GM23338 (cell line): ENCODE measurements at regions not wholly inside any gene's neighbourhood (a gene's known extent, or its start where the extent isn't known, plus 50 kb on each side); places are given as distances from the start of the nearest gene placed in this dataset.
A peak's percentile ranks its signal among the peaks of the same experiment; 100 is the strongest.

Source experiments
- ATAC-seq: fragments of 200-7000 bp; cut with Tn5 transposase; 3 replicates; pipeline ENCODE4 v1.9.1; 2020
- DNase-seq: peaks from one replicate; pipeline ENCODE4 v3.0.0-alpha.2; 2015; ENCODE audit warnings: low spot score
- H2AFZ ChIP-seq: fragments of 200-600 bp; sonication (generic); 2 replicates; pipeline ENCODE4 v1.8.0; 2016; ENCODE audit warnings: antibody characterized with exemption, mild to moderate bottlenecking, moderate library complexity
- H3F3A ChIP-seq: fragments of 200-600 bp; sonication (generic); replicated peaks from 2 replicates; pipeline ENCODE4 v1.8.0; 2017; ENCODE audit warnings: antibody characterized with exemption, mixed run types, low read depth
- H3K27ac ChIP-seq: fragments of 200-600 bp; sonication (generic); 2 replicates; pipeline ENCODE4 v1.6.1; 2016; ENCODE audit warnings: low read depth
- H3K27me3 ChIP-seq: fragments of 200-600 bp; sonication (generic); 2 replicates; pipeline ENCODE4 v1.8.0; 2016; ENCODE audit warnings: mild to moderate bottlenecking, mixed run types, moderate library complexity; ENCODE audit not compliant: insufficient read depth
- H3K36me3 ChIP-seq: fragments of 200-600 bp; sonication (generic); 2 replicates; pipeline ENCODE4 v1.8.0; 2016; ENCODE audit warnings: mild to moderate bottlenecking; ENCODE audit not compliant: insufficient read depth
- H3K4me1 ChIP-seq: fragments of 200-600 bp; sonication (generic); 2 replicates; pipeline ENCODE4 v1.8.0; 2016; ENCODE audit warnings: mild to moderate bottlenecking, moderate library complexity; ENCODE audit not compliant: insufficient read depth
- H3K4me2 ChIP-seq: fragments of 200-600 bp; sonication (generic); 2 replicates; pipeline ENCODE4 v1.7.1; 2017; ENCODE audit warnings: mixed run types
- H3K4me3 ChIP-seq: fragments of 200-600 bp; sonication (generic); 2 replicates; pipeline ENCODE4 v1.6.1; 2016; ENCODE audit warnings: mixed run types
- H3K79me2 ChIP-seq: fragments of 200-600 bp; sonication (generic); replicated peaks from 2 replicates; pipeline ENCODE4 v1.8.0; 2017; ENCODE audit warnings: mild to moderate bottlenecking; ENCODE audit not compliant: insufficient read depth
- H3K9me2 ChIP-seq: fragments of 200-600 bp; sonication (generic); 2 replicates; pipeline ENCODE4 v1.8.0; 2017; ENCODE audit not compliant: insufficient read depth
- H4K20me1 ChIP-seq: fragments of 200-600 bp; sonication (generic); replicated peaks from 2 replicates; pipeline ENCODE4 v1.8.0; 2017; ENCODE audit warnings: mild to moderate bottlenecking; ENCODE audit not compliant: insufficient read depth
- H3K27ac Mint-ChIP-seq: 2 replicates; pipeline ENCODE4 v1.8.0; 2020; ENCODE audit warnings: inconsistent platforms, mild to moderate bottlenecking, moderate library complexity, mixed read lengths
- H3K27me3 Mint-ChIP-seq: 3 replicates; pipeline ENCODE4 v1.8.0; 2022; ENCODE audit warnings: low read depth, mild to moderate bottlenecking, moderate library complexity, mixed read lengths, inconsistent platforms; ENCODE audit not compliant: insufficient read depth, poor library complexity
- H3K36me3 Mint-ChIP-seq: 3 replicates; pipeline ENCODE4 v1.8.0; 2021; ENCODE audit warnings: low read depth, mild to moderate bottlenecking, inconsistent platforms, moderate library complexity, mixed read lengths
- H3K4me1 Mint-ChIP-seq: 3 replicates; pipeline ENCODE4 v1.8.0; 2020; ENCODE audit warnings: mild to moderate bottlenecking, inconsistent platforms, mixed read lengths
- H3K4me3 Mint-ChIP-seq: 3 replicates; pipeline ENCODE4 v1.8.0; 2021; ENCODE audit warnings: moderate library complexity, mild to moderate bottlenecking, inconsistent platforms, mixed read lengths
- H3K9me3 Mint-ChIP-seq: 3 replicates; pipeline ENCODE4 v1.8.0; 2020; ENCODE audit warnings: moderate library complexity, mild to moderate bottlenecking, inconsistent platforms, mixed read lengths
- CREB1 ChIP-seq: fragments of 250-450 bp; sonication (Bioruptor Pico); IDR thresholded peaks from 2 replicates; pipeline ENCODE4 v1.5.0; 2020; ENCODE audit warnings: low read depth, mild to moderate bottlenecking, moderate library complexity
- CTCF ChIP-seq, 2 experiments: fragments of 200-600 bp in 1 of 2; sonication (generic) in 1 of 2; conservative IDR thresholded peaks; 2 replicates each; pipeline versions ENCODE4 v1.5.1 to v1.6.1; 2016 to 2017; ENCODE audit warnings: antibody characterized with exemption in 2 of 2, low read depth in 2 of 2, mild to moderate bottlenecking in 2 of 2, moderate library complexity in 1 of 2
- ETS1 ChIP-seq: IDR thresholded peaks from 2 replicates; pipeline ENCODE4 v1.6.1; 2016; ENCODE audit warnings: antibody characterized with exemption
- EZH2 ChIP-seq: fragments of 200-600 bp; sonication (generic); IDR thresholded peaks from one replicate; pipeline ENCODE4 v1.8.0; 2017; ENCODE audit warnings: antibody characterized with exemption, mild to moderate bottlenecking, low read depth; ENCODE audit not compliant: unreplicated experiment
- EZH2phosphoT487 ChIP-seq: fragments of 200-600 bp; sonication (generic); IDR thresholded peaks from one replicate; pipeline ENCODE4 v1.8.1; 2018; ENCODE audit warnings: antibody characterized with exemption; ENCODE audit not compliant: unreplicated experiment
- JUNB ChIP-seq: IDR thresholded peaks from one replicate; pipeline ENCODE4 v1.6.1; 2016; ENCODE audit warnings: antibody characterized with exemption; ENCODE audit not compliant: unreplicated experiment
- NANOG ChIP-seq: IDR thresholded peaks from 2 replicates; pipeline ENCODE4 v1.6.1; 2016; ENCODE audit warnings: antibody characterized with exemption, borderline replicate concordance
- POLR2AphosphoS5 ChIP-seq: IDR thresholded peaks from 2 replicates; pipeline ENCODE4 v1.6.1; 2016; ENCODE audit warnings: antibody characterized with exemption, low read depth
- REST ChIP-seq: IDR thresholded peaks from one replicate; pipeline ENCODE4 v1.6.1; 2018; ENCODE audit warnings: antibody characterized with exemption; ENCODE audit not compliant: unreplicated experiment
- STAT1 ChIP-seq: IDR thresholded peaks from one replicate; pipeline ENCODE4 v1.6.1; 2016; ENCODE audit warnings: antibody characterized with exemption; ENCODE audit not compliant: unreplicated experiment
- ZNF114 ChIP-seq: fragments of 250-450 bp; sonication (Bioruptor Pico); IDR thresholded peaks from 2 replicates; pipeline ENCODE4 v1.5.0; 2020; ENCODE audit warnings: mild to moderate bottlenecking, moderate library complexity
- ZNF331 ChIP-seq: fragments of 250-450 bp; sonication (Bioruptor Pico); IDR thresholded peaks from 2 replicates; pipeline ENCODE4 v1.5.0; 2020; ENCODE audit warnings: low read depth, mild to moderate bottlenecking, moderate library complexity
- TF ChIP-seq, protein P1 (sequence below): fragments of 250-450 bp; sonication (Bioruptor Pico); IDR thresholded peaks from 2 replicates; pipeline ENCODE4 v1.5.0; 2020; ENCODE audit warnings: mild to moderate bottlenecking, moderate library complexity

DNA sequence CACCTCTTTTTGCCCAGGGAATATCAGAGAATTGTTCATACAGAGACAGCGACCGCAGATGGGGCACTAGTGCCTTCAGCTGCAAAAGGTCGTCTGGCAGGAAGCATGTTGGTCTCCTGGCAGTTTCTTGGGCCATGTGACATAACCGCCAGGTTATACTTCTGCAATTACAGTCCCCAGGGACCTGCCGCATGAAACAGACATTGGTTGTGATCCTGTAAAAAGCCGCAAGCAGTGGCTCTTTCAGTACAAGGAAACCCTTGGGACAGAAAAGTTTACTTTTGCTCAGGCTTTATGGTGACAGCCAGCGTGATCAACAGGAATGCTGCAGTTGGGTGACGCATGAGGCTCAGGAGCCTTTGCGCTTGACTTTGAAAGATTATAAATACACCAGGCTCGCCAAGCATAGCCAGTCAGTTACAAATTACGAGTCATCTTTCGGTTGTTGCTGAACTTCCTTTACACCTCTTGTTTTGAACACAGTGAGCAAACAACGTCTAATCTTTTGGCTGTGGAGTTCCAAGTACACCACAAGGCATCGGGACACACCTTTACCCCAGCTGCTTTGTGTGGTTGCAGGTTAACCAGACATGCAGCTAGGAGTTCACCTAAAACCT is 50.5 kb upstream of the UBE2L5 start:
- Mint-ChIP-seq H3K36me3 (no peaks in the 10 kb centered on the region), H3K4me1 (peaks cover 10% of the 10 kb centered on the region), H3K9me3 (no peaks in the 10 kb centered on the region), H3K4me3 (no peak overlapping the region), H3K27ac (no peak overlapping the region), H3K27me3 (peaks cover 2% of the 10 kb centered on the region)
- Histone ChIP-seq H3K27ac (no peak overlapping the region), H4K20me1 (no peaks in the 10 kb centered on the region), H3K4me2 (no peak overlapping the region), H3K79me2 (no peaks in the 10 kb centered on the region), H3K4me3 (no peak overlapping the region), H2AFZ (peak overlapping the region; percentile 85), H3K4me1 (peaks cover 5% of the 10 kb centered on the region), H3K27me3 (no peaks in the 10 kb centered on the region), H3K9me2 (no peaks in the 10 kb centered on the region), H3F3A (no peaks in the 10 kb centered on the region), H3K36me3 (no peaks in the 10 kb centered on the region)
- TF ChIP-seq ZNF114 (CRISPR knock-in tag) (no peak), EZH2phosphoT487 (no peak), ZNF331 (no peak), CTCF (conservative IDR thresholded peaks at IDR 0.05; ENCODE audit: low read depth in 2 of 2) (no peak), POLR2AphosphoS5 (no peak), ETS1 (no peak), REST (no peak), JUNB (no peak), NANOG (no peak), CREB1 (CRISPR knock-in tag) (no peak), EZH2 (no peak), STAT1 (no peak)
- TF ChIP-seq, protein P1, sequence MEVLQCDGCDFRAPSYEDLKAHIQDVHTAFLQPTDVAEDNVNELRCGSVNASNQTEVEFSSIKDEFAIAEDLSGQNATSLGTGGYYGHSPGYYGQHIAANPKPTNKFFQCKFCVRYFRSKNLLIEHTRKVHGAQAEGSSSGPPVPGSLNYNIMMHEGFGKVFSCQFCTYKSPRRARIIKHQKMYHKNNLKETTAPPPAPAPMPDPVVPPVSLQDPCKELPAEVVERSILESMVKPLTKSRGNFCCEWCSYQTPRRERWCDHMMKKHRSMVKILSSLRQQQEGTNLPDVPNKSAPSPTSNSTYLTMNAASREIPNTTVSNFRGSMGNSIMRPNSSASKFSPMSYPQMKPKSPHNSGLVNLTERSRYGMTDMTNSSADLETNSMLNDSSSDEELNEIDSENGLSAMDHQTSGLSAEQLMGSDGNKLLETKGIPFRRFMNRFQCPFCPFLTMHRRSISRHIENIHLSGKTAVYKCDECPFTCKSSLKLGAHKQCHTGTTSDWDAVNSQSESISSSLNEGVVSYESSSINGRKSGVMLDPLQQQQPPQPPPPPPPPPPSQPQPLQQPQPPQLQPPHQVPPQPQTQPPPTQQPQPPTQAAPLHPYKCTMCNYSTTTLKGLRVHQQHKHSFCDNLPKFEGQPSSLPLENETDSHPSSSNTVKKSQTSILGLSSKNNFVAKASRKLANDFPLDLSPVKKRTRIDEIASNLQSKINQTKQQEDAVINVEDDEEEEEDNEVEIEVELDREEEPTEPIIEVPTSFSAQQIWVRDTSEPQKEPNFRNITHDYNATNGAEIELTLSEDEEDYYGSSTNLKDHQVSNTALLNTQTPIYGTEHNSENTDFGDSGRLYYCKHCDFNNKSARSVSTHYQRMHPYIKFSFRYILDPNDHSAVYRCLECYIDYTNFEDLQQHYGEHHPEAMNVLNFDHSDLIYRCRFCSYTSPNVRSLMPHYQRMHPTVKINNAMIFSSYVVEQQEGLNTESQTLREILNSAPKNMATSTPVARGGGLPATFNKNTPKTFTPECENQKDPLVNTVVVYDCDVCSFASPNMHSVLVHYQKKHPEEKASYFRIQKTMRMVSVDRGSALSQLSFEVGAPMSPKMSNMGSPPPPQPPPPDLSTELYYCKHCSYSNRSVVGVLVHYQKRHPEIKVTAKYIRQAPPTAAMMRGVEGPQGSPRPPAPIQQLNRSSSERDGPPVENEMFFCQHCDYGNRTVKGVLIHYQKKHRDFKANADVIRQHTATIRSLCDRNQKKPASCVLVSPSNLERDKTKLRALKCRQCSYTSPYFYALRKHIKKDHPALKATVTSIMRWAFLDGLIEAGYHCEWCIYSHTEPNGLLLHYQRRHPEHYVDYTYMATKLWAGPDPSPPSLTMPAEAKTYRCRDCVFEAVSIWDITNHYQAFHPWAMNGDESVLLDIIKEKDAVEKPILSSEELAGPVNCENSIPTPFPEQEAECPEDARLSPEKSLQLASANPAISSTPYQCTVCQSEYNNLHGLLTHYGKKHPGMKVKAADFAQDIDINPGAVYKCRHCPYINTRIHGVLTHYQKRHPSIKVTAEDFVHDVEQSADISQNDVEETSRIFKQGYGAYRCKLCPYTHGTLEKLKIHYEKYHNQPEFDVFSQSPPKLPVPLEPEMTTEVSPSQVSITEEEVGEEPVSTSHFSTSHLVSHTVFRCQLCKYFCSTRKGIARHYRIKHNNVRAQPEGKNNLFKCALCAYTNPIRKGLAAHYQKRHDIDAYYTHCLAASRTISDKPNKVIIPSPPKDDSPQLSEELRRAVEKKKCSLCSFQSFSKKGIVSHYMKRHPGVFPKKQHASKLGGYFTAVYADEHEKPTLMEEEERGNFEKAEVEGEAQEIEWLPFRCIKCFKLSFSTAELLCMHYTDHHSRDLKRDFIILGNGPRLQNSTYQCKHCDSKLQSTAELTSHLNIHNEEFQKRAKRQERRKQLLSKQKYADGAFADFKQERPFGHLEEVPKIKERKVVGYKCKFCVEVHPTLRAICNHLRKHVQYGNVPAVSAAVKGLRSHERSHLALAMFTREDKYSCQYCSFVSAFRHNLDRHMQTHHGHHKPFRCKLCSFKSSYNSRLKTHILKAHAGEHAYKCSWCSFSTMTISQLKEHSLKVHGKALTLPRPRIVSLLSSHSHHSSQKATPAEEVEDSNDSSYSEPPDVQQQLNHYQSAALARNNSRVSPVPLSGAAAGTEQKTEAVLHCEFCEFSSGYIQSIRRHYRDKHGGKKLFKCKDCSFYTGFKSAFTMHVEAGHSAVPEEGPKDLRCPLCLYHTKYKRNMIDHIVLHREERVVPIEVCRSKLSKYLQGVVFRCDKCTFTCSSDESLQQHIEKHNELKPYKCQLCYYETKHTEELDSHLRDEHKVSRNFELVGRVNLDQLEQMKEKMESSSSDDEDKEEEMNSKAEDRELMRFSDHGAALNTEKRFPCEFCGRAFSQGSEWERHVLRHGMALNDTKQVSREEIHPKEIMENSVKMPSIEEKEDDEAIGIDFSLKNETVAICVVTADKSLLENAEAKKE (CRISPR knock-in tag), result no peak
- DNase-seq (no peak), ATAC-seq (no peak)
